Endothelial cell of umbilical vein (primary cell): ENCODE measurements at regions not wholly inside any gene's neighbourhood (a gene's known extent, or its start where the extent isn't known, plus 50 kb on each side); places are given as distances from the start of the nearest gene placed in this dataset.

ENCODE experiments used
- BruUV-seq: library from RNA; stranded (reverse); fragments of 400-500 nt; replicated peaks from 2 replicates; lab custom pipeline; 2021; lab: Mats Ljungman, UMichigan
- CTCF ChIA-PET: fragments of 300-600, 350-600 bp; sonication (Branson Sonifier 250); formaldehyde crosslinking; loops from one replicate; lab custom pipeline; 2021; ENCODE audit warnings: antibody characterized with exemption, inconsistent platforms; lab: Charles Lee
- POLR2A ChIA-PET: fragments of 300-600, 350-600 bp; sonication (Branson Sonifier 250); formaldehyde crosslinking; loops from one replicate; lab custom pipeline; 2021; ENCODE audit warnings: antibody characterized with exemption, inconsistent platforms; lab: Charles Lee
- DNase-seq: peaks from one replicate; pipeline ENCODE4 v3.0.0-alpha.2; 2011; ENCODE audit warnings: low read depth, low spot score
- FAIRE-seq: peaks from 2 replicates; lab custom pipeline; 2011; peaks lifted over from hg19 to GRCh38; lab: Jason Lieb, UNC
- H2AFZ ChIP-seq: 2 replicates; pipeline ENCODE4 v1.6.0; 2012; ENCODE audit warnings: low read depth, low read length, control low read depth, inconsistent platforms
- H3K27ac ChIP-seq: 2 replicates; pipeline ENCODE4 v1.5.1; 2011; ENCODE audit warnings: low read depth, mild to moderate bottlenecking, control low read depth, low read length, moderate library complexity; ENCODE audit not compliant: insufficient read depth
- H3K27me3 ChIP-seq, 2 experiments: 2 replicates each; pipeline versions ENCODE4 v1.6.0 to v1.6.1; 2011; ENCODE audit warnings: low read length in 2 of 2, mixed read lengths in 1 of 2; ENCODE audit not compliant: control insufficient read depth in 2 of 2, insufficient read depth in 2 of 2
- H3K36me3 ChIP-seq, 2 experiments: 2 replicates in 1 of 2; 3 replicates in 1 of 2; pipeline ENCODE4 v1.5.1; 2011; ENCODE audit warnings: low read length in 2 of 2, mild to moderate bottlenecking in 1 of 2, moderate library complexity in 1 of 2; ENCODE audit not compliant: control insufficient read depth in 2 of 2, insufficient read depth in 2 of 2; ENCODE audit errors: extremely low read depth in 1 of 2
- H3K4me1 ChIP-seq: 3 replicates; pipeline ENCODE4 v1.5.1; 2011; ENCODE audit warnings: mild to moderate bottlenecking, low read length; ENCODE audit not compliant: control insufficient read depth, insufficient read depth; ENCODE audit errors: extremely low read depth
- H3K4me2 ChIP-seq: 2 replicates; pipeline ENCODE4 v1.6.1; 2011; ENCODE audit warnings: low read length, control low read depth, mixed read lengths; ENCODE audit not compliant: insufficient read depth
- H3K4me3 ChIP-seq, 3 experiments: fragments of 200-600 bp in 1 of 3; sonication (generic), shearing (Covaris generic) in 1 of 3; replicated peaks in 1 of 3; 2 replicates each; pipeline ENCODE4 v1.5.1; 2011 to 2016; ENCODE audit warnings: control low read depth in 3 of 3, low read length in 3 of 3, mild to moderate bottlenecking in 2 of 3, inconsistent platforms in 1 of 3, low read depth in 1 of 3, moderate library complexity in 1 of 3; ENCODE audit not compliant: insufficient read depth in 1 of 3
- H3K79me2 ChIP-seq: 2 replicates; pipeline ENCODE4 v1.6.0; 2012; ENCODE audit warnings: low read length, inconsistent platforms; ENCODE audit not compliant: control insufficient read depth, insufficient read depth
- H3K9ac ChIP-seq: replicated peaks from 2 replicates; pipeline ENCODE3; 2011; ENCODE audit warnings: low read length, control low read depth; ENCODE audit not compliant: insufficient read depth; ENCODE audit errors: extremely low read depth
- H3K9me1 ChIP-seq: replicated peaks from 3 replicates; pipeline ENCODE4 v1.6.0; 2011; ENCODE audit warnings: mild to moderate bottlenecking, low read length; ENCODE audit not compliant: control insufficient read depth, insufficient read depth; ENCODE audit errors: extremely low read depth
- H3K9me3 ChIP-seq: replicated peaks from 2 replicates; pipeline ENCODE4 v1.5.1; 2012; ENCODE audit warnings: low read length, inconsistent platforms; ENCODE audit not compliant: control insufficient read depth, insufficient read depth
- H4K20me1 ChIP-seq: replicated peaks from 2 replicates; pipeline ENCODE3; 2011; ENCODE audit warnings: mild to moderate bottlenecking, low read length; ENCODE audit not compliant: control insufficient read depth, insufficient read depth; ENCODE audit errors: extremely low read depth
- CTCF ChIP-seq, 2 donors: IDR thresholded peaks; 1 replicate in 1 of 2; 2 replicates in 1 of 2; pipeline ENCODE4 v1.5.1; 2011; ENCODE audit warnings: low read length in 2 of 2, mild to moderate bottlenecking in 2 of 2, moderate library complexity in 2 of 2, control low read depth in 1 of 2, inconsistent platforms in 1 of 2, low read depth in 1 of 2; ENCODE audit not compliant: insufficient read depth in 1 of 2; ENCODE audit errors: extremely low read depth in 1 of 2
- EZH2 ChIP-seq: IDR thresholded peaks from 2 replicates; pipeline ENCODE4 v1.6.1; 2012; ENCODE audit warnings: borderline replicate concordance, low read depth, mild to moderate bottlenecking, moderate library complexity, low read length, inconsistent platforms; ENCODE audit not compliant: severe bottlenecking
- FOS ChIP-seq: IDR thresholded peaks from 2 replicates; pipeline ENCODE4 v1.6.1; 2011; ENCODE audit warnings: mild to moderate bottlenecking, low read length, moderate library complexity, borderline replicate concordance; ENCODE audit not compliant: insufficient read depth
- GATA2 ChIP-seq: IDR thresholded peaks from 2 replicates; pipeline ENCODE4 v1.7.0; 2011; ENCODE audit warnings: low read depth, mild to moderate bottlenecking, moderate library complexity, mixed read lengths, low read length; ENCODE audit not compliant: insufficient read length, insufficient read depth
- JUN ChIP-seq: IDR thresholded peaks from 2 replicates; pipeline ENCODE4 v1.6.1; 2011; ENCODE audit warnings: borderline replicate concordance, low read depth; ENCODE audit not compliant: insufficient read length, insufficient read depth
- MAX ChIP-seq: IDR thresholded peaks from 2 replicates; pipeline ENCODE4 v1.6.1; 2011; ENCODE audit not compliant: insufficient read depth, insufficient read length
- MYC ChIP-seq: IDR thresholded peaks from one replicate; pipeline ENCODE4 v1.6.1; 2011; ENCODE audit warnings: mild to moderate bottlenecking, low read depth, low read length
- POLR2A ChIP-seq: IDR thresholded peaks from 2 replicates; pipeline ENCODE4 v1.6.1; 2012; ENCODE audit warnings: low read depth, mild to moderate bottlenecking, control low read depth, low read length
- POLR2AphosphoS5 ChIP-seq: IDR thresholded peaks from 2 replicates; pipeline ENCODE4 v1.6.1; 2012; ENCODE audit warnings: low read depth, mild to moderate bottlenecking, control low read depth, low read length, moderate library complexity; ENCODE audit not compliant: insufficient read depth
- dilution Hi-C: fragments of 300-500 bp; cut with MboI; formaldehyde crosslinking; loops from one replicate; pipeline ENCODE4 v1.15.0; 2019; ENCODE audit warnings: low sequenced_read_pairs; ENCODE audit not compliant: extremely low pct_ligation_motif_present
- intact Hi-C: fragments of 100-400 bp; cut with micrococcal nuclease; formaldehyde crosslinking; loops from one replicate; pipeline ENCODE4 v1.10.0; 2022

- POLR2A ChIA-PET: no interaction called here
- Histone ChIP-seq H3K36me3 (no peaks in the 10 kb centered on the region), H2AFZ (no peak overlapping the region), H3K4me1 (no peaks in the 10 kb centered on the region), H3K4me2 (no peak overlapping the region), H3K4me3 (no peak overlapping the region), H3K9ac (no peak overlapping the region), H3K27ac (no peak overlapping the region), H4K20me1 (no peaks in the 10 kb centered on the region), H3K9me3 (no peaks in the 10 kb centered on the region), H3K9me1 (no peaks in the 10 kb centered on the region), H3K27me3 (no peaks in the 10 kb centered on the region), H3K79me2 (no peaks in the 10 kb centered on the region)
- CTCF ChIA-PET: no interaction called here
- DNase-seq (no peak), FAIRE-seq (no peak)
- no peak for TF ChIP-seq POLR2AphosphoS5
- TF ChIP-seq GATA2: no peak
- no peak for TF ChIP-seq POLR2A
- no peak for TF ChIP-seq CTCF (IDR thresholded peaks at IDR 0.05; ENCODE audit: extremely low read depth in 1 of 2, insufficient read depth in 1 of 2, low read depth in 1 of 2, low read length in 2 of 2)
- no peak for TF ChIP-seq MYC
- TF ChIP-seq MAX: no peak
- no peak for TF ChIP-seq JUN
- TF ChIP-seq FOS: no peak
- no peak for TF ChIP-seq EZH2
- BruUV-seq: no TSS peak
- dilution Hi-C loops: no loop called here
- intact Hi-C loops: no loop called here
Measured at GRCh38 chr9:115657695-115658094, 495.9 kb upstream of the PAPPA start.
